Heart left ventricle (tissue), 16 donors: ENCODE measurements at regions not wholly inside any gene's neighbourhood (a gene's known extent, or its start where the extent isn't known, plus 50 kb on each side); places are given as distances from the start of the nearest gene placed in this dataset.

ENCODE experiments used
- ATAC-seq, 4 donors: fragments of 200-7000 bp; cut with Tn5 transposase; one replicate each; pipeline ENCODE4 v1.9.1; 2020 to 2022; ENCODE audit warnings: moderate library complexity in 4 of 4, mild to moderate bottlenecking in 3 of 4, moderate number of reproducible peaks in 1 of 4
- DNase-seq, 5 donors: peaks; one replicate each; pipeline ENCODE4 v3.0.0-alpha.2; 2020
- H3K27ac ChIP-seq, 12 donors: fragments of 200-600 bp; sonication (generic) in 4 of 12; one replicate each; pipeline versions ENCODE4 v1.5.0 to v1.8.0; 2016 to 2022; ENCODE audit warnings: mild to moderate bottlenecking in 2 of 12
- H3K27me3 ChIP-seq, 9 donors: fragments of 200-600 bp; sonication (generic) in 2 of 9; one replicate each; pipeline versions ENCODE4 v1.5.1 to v1.8.0; 2016 to 2022; ENCODE audit warnings: mild to moderate bottlenecking in 3 of 9
- H3K36me3 ChIP-seq, 9 donors: fragments of 200-600 bp; sonication (generic) in 2 of 9; one replicate each; pipeline versions ENCODE4 v1.5.0 to v1.8.0; 2018 to 2022; ENCODE audit warnings: mild to moderate bottlenecking in 2 of 9
- H3K4me1 ChIP-seq, 12 donors: fragments of 200-600 bp; sonication (generic) in 4 of 12; one replicate each; pipeline versions ENCODE4 v1.5.0 to v1.8.0; 2016 to 2022; ENCODE audit warnings: mild to moderate bottlenecking in 3 of 12
- H3K4me3 ChIP-seq, 12 donors: fragments of 200-600 bp; sonication (generic) in 4 of 12; one replicate each; pipeline versions ENCODE4 v1.5.0 to v1.8.0; 2017 to 2022; ENCODE audit warnings: mild to moderate bottlenecking in 9 of 12, moderate library complexity in 4 of 12
- H3K9me3 ChIP-seq, 12 donors: fragments of 200-600 bp; sonication (generic) in 4 of 12; one replicate each; pipeline versions ENCODE4 v1.5.0 to v1.8.0; 2016 to 2022; ENCODE audit warnings: mild to moderate bottlenecking in 1 of 12
- POLR2A ChIP-seq, 2 donors: fragments of 450-650 bp; IDR thresholded peaks; one replicate each; pipeline ENCODE4 v1.6.1; 2017; ENCODE audit warnings: antibody characterized with exemption in 2 of 2, mild to moderate bottlenecking in 2 of 2, moderate library complexity in 2 of 2
- WGBS, 4 donors: extraction: QIAGEN DNeasy Blood & Tissue Kit in 2 of 4; methylation state at CpG; one replicate each; pipeline versions ENCODE4 v1.1.5 to v1.1.7; 2013 to 2018; 5-methylcytosine and 5-hydroxymethylcytosine counted together
- intact Hi-C, 10 donors: fragments of 100-400 bp; cut with DNase I; formaldehyde crosslinking; loops; one replicate each; pipeline versions ENCODE4 v1.11.1 to v1.14.2; 2022
- TF ChIP-seq, protein P1 (sequence below), 12 donors: fragments of 200-600 bp; sonication (generic) in 4 of 12; IDR thresholded peaks; one replicate each; pipeline versions ENCODE4 v1.5.0 to v1.8.0; 2018 to 2022; ENCODE audit warnings: antibody characterized with exemption in 12 of 12, mild to moderate bottlenecking in 5 of 12
- donor health status: ischemic (EF 13 %, LVEDD 7.1; RV severe dilation, severe dysfunction).
- donor health status: healthy with polysubstance abuse.
- donor health status: DM: no; HTN: yes; CAD: no.
- donor health status: DM: no; HTN: no; CAD: no.
- donor health status: ischemic (EF 25% LVEDD 6.9; RV normal size, moderate dysfunction).
- donor health status: ischemic (EF 25% LVEDD 5.7; RV mildly dilated, moderate dysfunction).
- donor health status: healthy.
- donor health status: DM: yes; HTN: yes; CAD: no.
- donor health status: ischemic (EF 35%, LVEDD 5.7; RV mildly dilated, moderate dysfunction).
- donor health status: nonischemic (EF 11% LVEDD 7.7; RV severe dilation, severe dysfunction).
- donor health status: DM: yes; HTN: yes; CAD: no.
- donor health status: PGD.
- donor health status: ischemic (EF 29% LVEDD 5.4; RV normal size, mild dysfunction).
- donor health status: nonischemic (EF 23%, LVEDD 6.1; RV moderate dilation, normal function).

- Histone ChIP-seq H3K4me3 (no peak overlapping the region), H3K27ac (no peak overlapping the region), H3K9me3 (peaks cover 0 to 12% (median 0%) of the 10 kb centered on the region in 12 donors), H3K36me3 (no peaks in the 10 kb centered on the region), H3K4me1 (peaks cover 0 to 12% (median 0%) of the 10 kb centered on the region in 12 donors), H3K27me3 (peaks cover 0 to 40% (median 0%) of the 10 kb centered on the region in 9 donors)
- DNase-seq (no peak), ATAC-seq (no peak)
- TF ChIP-seq POLR2A (IDR thresholded peaks at IDR 0.05): no peak
- TF ChIP-seq, protein P1, sequence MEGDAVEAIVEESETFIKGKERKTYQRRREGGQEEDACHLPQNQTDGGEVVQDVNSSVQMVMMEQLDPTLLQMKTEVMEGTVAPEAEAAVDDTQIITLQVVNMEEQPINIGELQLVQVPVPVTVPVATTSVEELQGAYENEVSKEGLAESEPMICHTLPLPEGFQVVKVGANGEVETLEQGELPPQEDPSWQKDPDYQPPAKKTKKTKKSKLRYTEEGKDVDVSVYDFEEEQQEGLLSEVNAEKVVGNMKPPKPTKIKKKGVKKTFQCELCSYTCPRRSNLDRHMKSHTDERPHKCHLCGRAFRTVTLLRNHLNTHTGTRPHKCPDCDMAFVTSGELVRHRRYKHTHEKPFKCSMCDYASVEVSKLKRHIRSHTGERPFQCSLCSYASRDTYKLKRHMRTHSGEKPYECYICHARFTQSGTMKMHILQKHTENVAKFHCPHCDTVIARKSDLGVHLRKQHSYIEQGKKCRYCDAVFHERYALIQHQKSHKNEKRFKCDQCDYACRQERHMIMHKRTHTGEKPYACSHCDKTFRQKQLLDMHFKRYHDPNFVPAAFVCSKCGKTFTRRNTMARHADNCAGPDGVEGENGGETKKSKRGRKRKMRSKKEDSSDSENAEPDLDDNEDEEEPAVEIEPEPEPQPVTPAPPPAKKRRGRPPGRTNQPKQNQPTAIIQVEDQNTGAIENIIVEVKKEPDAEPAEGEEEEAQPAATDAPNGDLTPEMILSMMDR (IDR thresholded peaks at IDR 0.05): no peak
- intact Hi-C loops: no loop called here
- 94 to 99% (median 96%) methylated on average over 4 of the region's 4 CpGs for WGBS, 4 donors
These were observed 453.5 kb upstream of the TNP1 start for GRCh38 chr2:217313386-217313785.

GRCh38 chr2:217309056-217309455 lies 449.2 kb upstream of the TNP1 start:
- H3K27me3 ChIP-seq: peaks cover 0 to 14% (median 0%) of the 10 kb centered on the region in 9 donors
- TF ChIP-seq, protein P1 (IDR thresholded peaks at IDR 0.05): no peak
- TF ChIP-seq POLR2A (IDR thresholded peaks at IDR 0.05): no peak
- ATAC-seq: no peak
- H3K36me3 ChIP-seq: no peaks in the 10 kb centered on the region
- no peak overlapping the region for H3K4me3 ChIP-seq
- H3K27ac ChIP-seq: no peak overlapping the region
- no peak for DNase-seq
- intact Hi-C loops: no loop called here
- WGBS, 4 donors: 96 to 98% (median 97%) methylated on average over 4 of the region's 4 CpGs
- H3K9me3 ChIP-seq: no peaks in the 10 kb centered on the region
- H3K4me1 ChIP-seq: no peaks in the 10 kb centered on the region

- TF ChIP-seq POLR2A (IDR thresholded peaks at IDR 0.05): no peak
- TF ChIP-seq, protein P1 (IDR thresholded peaks at IDR 0.05): no peak
- Histone ChIP-seq H3K27me3 (peaks cover 0 to 4% (median 0%) of the 10 kb centered on the region in 9 donors), H3K4me3 (no peak overlapping the region), H3K4me1 (peaks cover 0 to under 1% (median 0%) of the 10 kb centered on the region in 12 donors), H3K36me3 (no peaks in the 10 kb centered on the region), H3K27ac (no peak overlapping the region), H3K9me3 (no peaks in the 10 kb centered on the region)
- 50 to 56% (median 53%) methylated on average over 4 of the region's 4 CpGs for WGBS, 4 donors
- no peak for ATAC-seq
- DNase-seq: peak in 1 of 5 donors; percentile 28
- intact Hi-C loops: no loop called here
These were observed 447.2 kb upstream of the TNP1 start for GRCh38 chr2:217307023-217307422.

GRCh38 chr2:217305882-217306281 lies 446.0 kb upstream of the TNP1 start:
- DNase-seq: no peak
- Histone ChIP-seq H3K27me3 (peaks cover 0 to 4% (median 0%) of the 10 kb centered on the region in 9 donors), H3K4me1 (peaks cover 0 to 10% (median 0%) of the 10 kb centered on the region in 12 donors), H3K27ac (no peak overlapping the region), H3K9me3 (no peaks in the 10 kb centered on the region), H3K36me3 (no peaks in the 10 kb centered on the region), H3K4me3 (no peak overlapping the region)
- no peak for ATAC-seq
- TF ChIP-seq, protein P1 (IDR thresholded peaks at IDR 0.05): no peak
- TF ChIP-seq POLR2A (IDR thresholded peaks at IDR 0.05): no peak
- 78 to 100% (median 98%) methylated on average over 3 of the region's 3 CpGs for WGBS, 4 donors
- intact Hi-C loops: no loop called here
